T-cell (primary cell): ENCODE measurements at regions not wholly inside any gene's neighbourhood (a gene's known extent, or its start where the extent isn't known, plus 50 kb on each side); places are given as distances from the start of the nearest gene placed in this dataset.
"Not testable (repeated sequence)": the region's sequence is repeated elsewhere in the genome, so short reads cannot be mapped to it uniquely, and the experiment has no call there.

Experiments
- ATAC-seq, 4 experiments: fragments of 200-7000 bp in 3 of 4; fragments of 150-1000 bp in 1 of 4; cut with Tn5 transposase; replicated peaks in 1 of 4; 1 replicate in 3 of 4; 2 replicates in 1 of 4; pipeline ENCODE4 v1.10.0; 2021; ENCODE audit warnings: moderate library complexity in 3 of 4, mild to moderate bottlenecking in 2 of 4, moderate number of reproducible peaks in 1 of 4
- CTCF ChIA-PET, 2 donors: fragments of 300-600 bp; sonication (Branson Sonifier 250); formaldehyde crosslinking; loops; one replicate each; lab custom pipeline; 2022; ENCODE audit warnings: antibody characterized with exemption in 2 of 2; lab: Charles Lee
- POLR2A ChIA-PET, 2 donors: fragments of 300-600 bp; sonication (Branson Sonifier 250); formaldehyde crosslinking; loops; one replicate each; lab custom pipeline; 2022; ENCODE audit warnings: antibody characterized with exemption in 2 of 2; lab: Charles Lee
- DNase-seq, 35 experiments: peaks; one replicate each; pipeline versions ENCODE4 v3.0.0 to v3.0.0-alpha.2; 2013 to 2023
- H3K27ac ChIP-seq: one replicate; pipeline ENCODE4 v1.5.1; 2013; ENCODE audit warnings: low read length
- H3K27me3 ChIP-seq, 2 experiments: replicated peaks in 1 of 2; 1 replicate in 1 of 2; 2 replicates in 1 of 2; pipeline versions ENCODE4 v1.6.1 to v1.7.0; 2013; ENCODE audit warnings: low read length in 1 of 2, mixed read lengths in 1 of 2; ENCODE audit not compliant: control insufficient read depth in 2 of 2, insufficient read depth in 2 of 2; ENCODE audit errors: extremely low read depth in 1 of 2
- H3K36me3 ChIP-seq, 2 donors: 1 replicate in 1 of 2; 2 replicates in 1 of 2; pipeline versions ENCODE4 v1.6.1 to v1.7.0; 2013; ENCODE audit warnings: low read length in 1 of 2; ENCODE audit not compliant: control insufficient read depth in 2 of 2, insufficient read depth in 1 of 2; ENCODE audit errors: extremely low read depth in 1 of 2
- H3K4me1 ChIP-seq, 2 experiments: 1 replicate in 1 of 2; 2 replicates in 1 of 2; pipeline versions ENCODE4 v1.6.1 to v1.7.0; 2013; ENCODE audit warnings: low read length in 2 of 2, mixed read lengths in 1 of 2; ENCODE audit not compliant: insufficient read depth in 2 of 2, control insufficient read depth in 1 of 2; ENCODE audit errors: extremely low read depth in 1 of 2
- H3K4me3 ChIP-seq, 2 donors: 1 replicate in 1 of 2; 2 replicates in 1 of 2; pipeline versions ENCODE4 v1.5.1 to v1.7.0; 2013; ENCODE audit warnings: mild to moderate bottlenecking in 2 of 2, low read length in 1 of 2, moderate library complexity in 1 of 2; ENCODE audit not compliant: control insufficient read depth in 1 of 2; ENCODE audit errors: extremely low read depth in 1 of 2
- H3K9me3 ChIP-seq: 2 replicates; pipeline ENCODE4 v1.7.0; 2013
- H3K27ac Mint-ChIP-seq, 2 donors: one replicate each; pipeline ENCODE4 v1.8.0; 2020 to 2021; ENCODE audit warnings: mild to moderate bottlenecking in 2 of 2, mixed read lengths in 2 of 2
- H3K27me3 Mint-ChIP-seq, 2 donors: one replicate each; pipeline ENCODE4 v1.8.0; 2021 to 2022; ENCODE audit warnings: mixed read lengths in 2 of 2
- H3K36me3 Mint-ChIP-seq: one replicate; pipeline ENCODE4 v1.8.0; 2021; ENCODE audit warnings: mixed read lengths
- H3K4me1 Mint-ChIP-seq, 3 donors: one replicate each; pipeline ENCODE4 v1.8.0; 2020 to 2022; ENCODE audit warnings: mixed read lengths in 3 of 3, mild to moderate bottlenecking in 1 of 3
- H3K4me3 Mint-ChIP-seq, 3 donors: one replicate each; pipeline ENCODE4 v1.8.0; 2020 to 2022; ENCODE audit warnings: mild to moderate bottlenecking in 3 of 3, mixed read lengths in 3 of 3, moderate library complexity in 3 of 3
- H3K9me3 Mint-ChIP-seq, 3 donors: one replicate each; pipeline ENCODE4 v1.8.0; 2020 to 2022; ENCODE audit warnings: mixed read lengths in 3 of 3
- WGBS: methylation state at CpG from one replicate; pipeline ENCODE4 v1.1.5; 2013; ENCODE audit warnings: missing lambda C conversion rate; ENCODE audit not compliant: insufficient coverage; 5-methylcytosine and 5-hydroxymethylcytosine counted together

- H3K27me3 Mint-ChIP-seq, result peaks cover 0 to 2% of the 10 kb centered on the region in 2 donors
- CTCF ChIA-PET, result no interaction called here
- no peak for DNase-seq
These were observed 176.6 kb downstream of the VEGFC start for GRCh38 chr4:176616151-176616550.

GRCh38 chr4:176618138-176618537 lies 174.6 kb downstream of the VEGFC start:
- H3K27me3 ChIP-seq, result peaks cover 0 to 2% of the 10 kb centered on the region in 2 experiments
- no peak for DNase-seq
- POLR2A ChIA-PET, result no interaction called here
- H3K4me1 ChIP-seq, result no peaks in the 10 kb centered on the region
- H3K36me3 Mint-ChIP-seq, result no peaks in the 10 kb centered on the region
- H3K4me1 Mint-ChIP-seq, result no peaks in the 10 kb centered on the region
- H3K27me3 Mint-ChIP-seq, result peaks cover 0 to 2% of the 10 kb centered on the region in 2 donors
- WGBS, result no CpG with 5 or more reads among the region's 1 CpG
- no peak overlapping the region for H3K4me3 Mint-ChIP-seq
- no peak for ATAC-seq
- H3K27ac ChIP-seq, result no peak overlapping the region
- CTCF ChIA-PET, result no interaction called here
- no peak overlapping the region for H3K4me3 ChIP-seq
- H3K9me3 Mint-ChIP-seq, result no peaks in the 10 kb centered on the region
- no peaks in the 10 kb centered on the region for H3K36me3 ChIP-seq
- H3K27ac Mint-ChIP-seq, result no peak overlapping the region
- no peaks in the 10 kb centered on the region for H3K9me3 ChIP-seq

More at GRCh38 chr4:176616151-176616550, 176.6 kb downstream of the VEGFC start:
- Histone ChIP-seq H3K4me1 (no peaks in the 10 kb centered on the region), H3K9me3 (no peaks in the 10 kb centered on the region), H3K36me3 (no peaks in the 10 kb centered on the region), H3K27me3 (peaks cover 0 to under 1% of the 10 kb centered on the region in 2 experiments), H3K4me3 (no peak overlapping the region), H3K27ac (no peak overlapping the region)
- no CpG with 5 or more reads among the region's 2 CpGs for WGBS
- no peaks in the 10 kb centered on the region for H3K4me1 Mint-ChIP-seq
- no peak for ATAC-seq
- no peak overlapping the region for H3K4me3 Mint-ChIP-seq
- H3K27ac Mint-ChIP-seq, result no peak overlapping the region
- no peaks in the 10 kb centered on the region for H3K36me3 Mint-ChIP-seq
- no peaks in the 10 kb centered on the region for H3K9me3 Mint-ChIP-seq
- POLR2A ChIA-PET, result no interaction called here

- Mint-ChIP-seq H3K27ac (no peak overlapping the region), H3K4me3 (no peak overlapping the region), H3K9me3 (no peaks in the 10 kb centered on the region), H3K27me3 (peaks cover 0 to 2% of the 10 kb centered on the region in 2 donors), H3K36me3 (no peaks in the 10 kb centered on the region), H3K4me1 (no peaks in the 10 kb centered on the region)
- Histone ChIP-seq H3K27ac (no peak overlapping the region), H3K36me3 (no peaks in the 10 kb centered on the region), H3K9me3 (no peaks in the 10 kb centered on the region), H3K4me3 (no peak overlapping the region), H3K4me1 (no peaks in the 10 kb centered on the region), H3K27me3 (peaks cover 0 to 2% of the 10 kb centered on the region in 2 experiments)
- no CpG with 5 or more reads among the region's 2 CpGs for WGBS
- CTCF ChIA-PET, result no interaction called here
- ATAC-seq (no peak), DNase-seq (no peak)
- POLR2A ChIA-PET, result no interaction called here
These were observed 173.3 kb downstream of the VEGFC start for GRCh38 chr4:176619430-176619829.

DNA sequence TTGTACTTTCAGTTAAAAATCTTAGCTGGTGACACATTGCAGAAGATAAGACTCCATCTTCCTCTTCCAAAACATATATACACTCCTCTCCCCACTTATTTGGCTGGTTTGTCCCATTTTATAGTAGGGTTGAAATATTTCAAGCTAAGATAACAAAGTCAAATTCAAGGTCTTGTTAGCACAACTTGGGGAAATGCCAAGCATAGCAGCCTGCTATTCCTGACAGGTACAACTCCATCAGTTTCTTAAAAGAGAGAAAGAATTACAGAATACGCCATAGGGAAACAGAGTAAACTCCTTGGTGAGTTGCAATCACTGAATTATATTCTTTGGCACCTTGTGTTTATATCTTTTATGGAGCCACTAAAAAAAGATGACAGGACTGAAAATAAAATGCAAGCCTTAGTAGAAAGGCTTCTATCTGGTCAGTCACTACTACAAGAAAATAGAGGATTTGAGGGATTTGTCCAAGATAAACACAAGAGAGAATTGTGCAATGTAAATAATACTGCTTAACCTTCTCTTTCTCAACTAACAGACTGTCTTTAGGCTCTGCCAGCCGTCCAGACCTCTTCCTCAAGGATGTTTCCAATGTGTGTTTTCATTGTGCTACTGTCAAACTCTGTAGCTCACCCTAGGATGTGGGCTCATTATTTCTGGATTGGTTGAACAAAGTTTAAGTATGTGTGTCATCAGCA lies 170.3 kb downstream of the VEGFC start:
- POLR2A ChIA-PET, result no interaction called here
- ATAC-seq, result no peak
- no peaks in the 10 kb centered on the region for H3K36me3 Mint-ChIP-seq
- Histone ChIP-seq H3K27ac (no peak overlapping the region), H3K36me3 (no peaks in the 10 kb centered on the region), H3K4me3 (no peak overlapping the region), H3K9me3 (no peaks in the 10 kb centered on the region), H3K4me1 (no peaks in the 10 kb centered on the region), H3K27me3 (peaks cover 0 to 2% of the 10 kb centered on the region in 2 experiments)
- CTCF ChIA-PET, result no interaction called here
- no peaks in the 10 kb centered on the region for H3K9me3 Mint-ChIP-seq
- peaks cover 0 to 2% of the 10 kb centered on the region in 2 donors for H3K27me3 Mint-ChIP-seq
- H3K27ac Mint-ChIP-seq, result no peak overlapping the region
- DNase-seq, result no peak
- no peak overlapping the region for H3K4me3 Mint-ChIP-seq
- no peaks in the 10 kb centered on the region for H3K4me1 Mint-ChIP-seq
- WGBS, result no CpG with 5 or more reads among the region's 2 CpGs

DNA sequence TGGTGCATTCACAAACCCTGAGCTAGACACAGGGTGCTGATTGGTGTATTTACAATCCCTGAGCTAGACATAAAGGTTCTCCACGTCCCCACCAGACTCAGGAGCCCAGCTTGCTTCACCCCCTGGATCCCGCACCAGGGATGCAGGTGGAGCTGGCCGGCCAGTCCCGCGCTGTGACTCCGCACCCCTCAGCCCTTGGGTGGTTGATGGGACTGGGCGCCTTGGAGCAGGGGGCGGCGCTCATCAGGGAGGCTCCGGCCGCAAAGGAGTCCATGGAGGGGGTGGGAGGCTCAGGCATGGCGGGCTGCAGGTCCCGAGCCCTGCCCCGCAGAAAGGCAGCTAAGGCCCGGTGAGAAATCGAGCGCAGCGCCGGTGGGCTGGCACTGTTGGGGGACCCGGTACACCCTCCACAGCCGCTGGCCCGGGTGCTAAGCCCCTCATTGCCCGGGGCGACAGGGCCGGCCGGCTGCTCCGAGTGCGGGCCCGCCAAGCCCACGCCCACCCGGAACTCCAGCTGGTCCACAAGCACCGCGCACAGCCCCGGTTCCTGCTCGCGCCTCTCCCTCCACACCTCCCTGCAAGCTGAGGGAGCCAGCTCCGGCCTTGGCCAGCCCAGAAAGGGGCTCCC lies 167.6 kb downstream of the VEGFC start:
- H3K27me3 Mint-ChIP-seq, H3K4me1 ChIP-seq, H3K9me3 ChIP-seq, CTCF ChIA-PET, H3K9me3 Mint-ChIP-seq, DNase-seq, H3K4me1 Mint-ChIP-seq, POLR2A ChIA-PET, H3K27ac ChIP-seq, H3K27ac Mint-ChIP-seq, H3K4me3 ChIP-seq, H3K4me3 Mint-ChIP-seq, H3K36me3 ChIP-seq, H3K36me3 Mint-ChIP-seq, ATAC-seq, H3K27me3 ChIP-seq: not testable (repeated sequence)
- WGBS, result 95% methylated on average over 36 of the region's 37 CpGs

GRCh38 chr4:176627916-176628315 lies 164.8 kb downstream of the VEGFC start:
- ATAC-seq (no peak), DNase-seq (no peak)
- Mint-ChIP-seq H3K36me3 (no peaks in the 10 kb centered on the region), H3K4me3 (no peak overlapping the region), H3K4me1 (no peaks in the 10 kb centered on the region), H3K27ac (no peak overlapping the region), H3K27me3 (no peaks in the 10 kb centered on the region), H3K9me3 (peaks cover 0 to 11% (median 6%) of the 10 kb centered on the region in 3 donors)
- ChIA-PET POLR2A (no interaction called here), CTCF (no interaction called here)
- WGBS, result 83% methylated on average over 1 of the region's 4 CpGs
- H3K27me3 ChIP-seq, result no peaks in the 10 kb centered on the region
- H3K27ac ChIP-seq, result no peak overlapping the region
- H3K4me3 ChIP-seq, result no peak overlapping the region
- H3K9me3 ChIP-seq, result no peaks in the 10 kb centered on the region
- no peaks in the 10 kb centered on the region for H3K36me3 ChIP-seq
- H3K4me1 ChIP-seq, result no peaks in the 10 kb centered on the region
